GM18868 (cell line): ENCODE measurements at regions not wholly inside any gene's neighbourhood (a gene's known extent, or its start where the extent isn't known, plus 50 kb on each side); places are given as distances from the start of the nearest gene placed in this dataset.
"Not testable (repeated sequence)": the region's sequence is repeated elsewhere in the genome, so short reads cannot be mapped to it uniquely, and the experiment has no call there.

ENCODE experiments used
- ATAC-seq: cut with Tn5 transposase; IDR thresholded peaks from one replicate; pipeline ENCODE4 v1.9.1; 2021; ENCODE audit warnings: mild to moderate bottlenecking, moderate library complexity; ENCODE audit not compliant: unreplicated experiment

DNA sequence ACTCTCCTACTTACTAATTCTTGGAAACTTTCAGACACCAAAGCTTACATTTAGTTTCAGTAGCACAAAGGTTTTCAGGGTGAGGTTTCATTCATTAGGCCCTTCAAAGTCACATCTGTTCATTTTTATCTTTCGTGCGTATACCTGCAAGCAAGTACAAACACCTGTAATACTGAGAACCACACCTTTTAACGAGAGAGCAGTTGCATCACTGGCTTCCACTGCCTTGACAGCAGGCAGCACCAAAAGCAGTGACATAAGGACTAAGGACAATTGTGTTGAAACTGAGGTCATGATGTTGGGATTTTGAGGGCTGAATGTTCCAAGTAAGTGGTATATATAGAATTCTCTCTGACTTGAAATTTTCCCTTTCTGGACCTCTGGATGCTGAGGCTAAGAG is 61.1 kb downstream of the GOLGA6L25 start:
- not testable (repeated sequence) for ATAC-seq

DNA sequence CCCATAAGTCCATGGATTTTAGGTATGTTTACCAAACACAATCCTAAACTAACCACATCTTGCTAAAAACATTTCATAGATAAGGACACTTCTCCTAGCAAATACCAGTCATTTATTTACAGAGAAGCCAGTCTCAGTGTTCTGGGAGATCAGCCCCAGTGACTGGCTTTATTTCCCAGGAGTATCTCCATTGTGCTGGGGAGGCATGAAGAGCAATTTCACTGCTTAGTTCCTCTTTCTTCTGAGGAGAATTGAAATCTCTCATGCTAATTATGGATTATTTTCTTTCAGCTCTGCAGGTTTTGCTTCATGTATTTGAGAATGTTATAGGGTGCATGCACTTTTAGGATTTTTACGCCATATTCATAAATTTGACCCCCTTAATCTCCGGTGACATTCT is 68.3 kb downstream of the GOLGA6L25 start:
- ATAC-seq = peak; percentile 59

DNA sequence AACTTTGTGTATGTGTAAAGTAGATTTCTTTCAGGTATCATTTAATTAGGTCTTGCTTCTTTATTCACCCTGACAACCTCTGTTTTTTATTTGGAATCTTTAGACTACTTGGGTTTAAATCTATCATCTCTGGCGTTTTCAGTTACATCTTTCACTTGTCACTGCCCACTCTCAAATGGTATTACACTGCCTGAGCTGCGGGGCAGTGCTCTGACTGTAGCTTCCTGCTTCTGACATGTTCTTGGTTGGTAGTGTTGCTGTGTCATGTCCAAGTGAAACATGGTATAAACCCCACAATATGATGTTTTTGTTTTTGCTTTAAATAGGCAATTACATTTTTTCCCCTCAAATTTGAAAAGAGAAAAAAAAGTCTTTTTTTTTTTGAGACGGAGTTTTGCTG is 68.8 kb downstream of the GOLGA6L25 start:
- peak; percentile 87 for ATAC-seq

GRCh38 chr15:28624381-28624780 is 71.0 kb downstream of the GOLGA6L25 start:
- not testable (repeated sequence) for ATAC-seq

GRCh38 chr15:28639016-28639415 is 73.2 kb downstream of the GOLGA8M start:
- ATAC-seq = not testable (repeated sequence)
